Esophagus (tissue), 2 donors: ENCODE measurements at regions not wholly inside any gene's neighbourhood (a gene's known extent, or its start where the extent isn't known, plus 50 kb on each side); places are given as distances from the start of the nearest gene placed in this dataset.

ENCODE experiments used
- H3K27ac ChIP-seq, 2 donors: one replicate each; pipeline ENCODE4 v1.5.1; 2013; ENCODE audit warnings: low read depth in 2 of 2, mild to moderate bottlenecking in 2 of 2, inconsistent platforms in 1 of 2, low read length in 1 of 2, moderate library complexity in 1 of 2
- H3K27me3 ChIP-seq, 2 donors: one replicate each; pipeline ENCODE4 v1.6.1; 2013; ENCODE audit warnings: low read length in 2 of 2, control low read depth in 1 of 2, mild to moderate bottlenecking in 1 of 2; ENCODE audit not compliant: insufficient read depth in 2 of 2, control insufficient read depth in 1 of 2
- H3K36me3 ChIP-seq, 2 donors: one replicate each; pipeline ENCODE4 v1.6.1; 2013; ENCODE audit warnings: low read length in 1 of 2; ENCODE audit not compliant: control insufficient read depth in 2 of 2, insufficient read depth in 2 of 2
- H3K4me1 ChIP-seq, 2 donors: one replicate each; pipeline ENCODE4 v1.6.1; 2013; ENCODE audit warnings: low read length in 1 of 2; ENCODE audit not compliant: control insufficient read depth in 2 of 2, insufficient read depth in 2 of 2
- H3K4me3 ChIP-seq, 2 donors: one replicate each; pipeline ENCODE4 v1.5.1; 2013; ENCODE audit warnings: low read length in 2 of 2, mild to moderate bottlenecking in 2 of 2, low read depth in 1 of 2, moderate library complexity in 1 of 2
- H3K9me3 ChIP-seq, 2 donors: one replicate each; pipeline ENCODE4 v1.6.1; 2013; ENCODE audit warnings: mild to moderate bottlenecking in 2 of 2, low read depth in 1 of 2, low read length in 1 of 2, moderate library complexity in 1 of 2; ENCODE audit not compliant: control insufficient read depth in 2 of 2, insufficient read depth in 1 of 2
- WGBS, 2 donors: extraction: QIAGEN DNeasy Blood & Tissue Kit; methylation state at CpG; one replicate each; pipeline ENCODE4 v1.1.7; 2013; 5-methylcytosine and 5-hydroxymethylcytosine counted together
- donor health status: healthy with polysubstance abuse.
- donor health status: Bipolar disorder and iron deficiency.

- no peaks in the 10 kb centered on the region for H3K4me1 ChIP-seq
- 55 to 66% methylated on average over 2 of the region's 2 CpGs for WGBS, 2 donors
- peaks cover 0 to 3% of the 10 kb centered on the region in 2 donors for H3K9me3 ChIP-seq
- no peak overlapping the region for H3K4me3 ChIP-seq
- H3K27me3 ChIP-seq, result no peaks in the 10 kb centered on the region
- no peak overlapping the region for H3K27ac ChIP-seq
- no peaks in the 10 kb centered on the region for H3K36me3 ChIP-seq
These were observed 102.4 kb downstream of the EFNB2 start for GRCh38 chr13:106433066-106433465.

- H3K36me3 ChIP-seq, result no peaks in the 10 kb centered on the region
- H3K27me3 ChIP-seq, result no peaks in the 10 kb centered on the region
- 66 to 69% methylated on average over 3 of the region's 3 CpGs for WGBS, 2 donors
- H3K27ac ChIP-seq, result no peak overlapping the region
- H3K9me3 ChIP-seq, result peaks cover 0 to 3% of the 10 kb centered on the region in 2 donors
- H3K4me3 ChIP-seq, result no peak overlapping the region
- H3K4me1 ChIP-seq, result no peaks in the 10 kb centered on the region
These were observed 102.8 kb downstream of the EFNB2 start for GRCh38 chr13:106432636-106433035.

- no peaks in the 10 kb centered on the region for H3K27me3 ChIP-seq
- H3K9me3 ChIP-seq, result no peaks in the 10 kb centered on the region
- no peaks in the 10 kb centered on the region for H3K36me3 ChIP-seq
- H3K4me3 ChIP-seq, result no peak overlapping the region
- H3K4me1 ChIP-seq, result no peaks in the 10 kb centered on the region
- H3K27ac ChIP-seq, result no peak overlapping the region
- WGBS, 2 donors, result 83% methylated on average over 4 of the region's 4 CpGs
These were observed 108.6 kb downstream of the EFNB2 start for GRCh38 chr13:106426909-106427308.

- 87 to 89% methylated on average over 17 of the region's 17 CpGs for WGBS, 2 donors
- no peaks in the 10 kb centered on the region for H3K4me1 ChIP-seq
- no peak overlapping the region for H3K4me3 ChIP-seq
- no peaks in the 10 kb centered on the region for H3K9me3 ChIP-seq
- H3K36me3 ChIP-seq, result no peaks in the 10 kb centered on the region
- H3K27ac ChIP-seq, result no peak overlapping the region
- no peaks in the 10 kb centered on the region for H3K27me3 ChIP-seq
These were observed 109.8 kb downstream of the EFNB2 start for GRCh38 chr13:106425661-106426060.

GRCh38 chr13:106424805-106425204 lies 110.7 kb downstream of the EFNB2 start:
- Histone ChIP-seq H3K27me3 (no peaks in the 10 kb centered on the region), H3K9me3 (no peaks in the 10 kb centered on the region), H3K36me3 (no peaks in the 10 kb centered on the region), H3K27ac (no peak overlapping the region), H3K4me1 (no peaks in the 10 kb centered on the region), H3K4me3 (no peak overlapping the region)
- WGBS, 2 donors, result 35 to 48% methylated on average over 1 of the region's 1 CpG

GRCh38 chr13:106423530-106423929 lies 111.9 kb downstream of the EFNB2 start:
- 75 to 78% methylated on average over 7 of the region's 7 CpGs for WGBS, 2 donors
- H3K4me1 ChIP-seq, result no peaks in the 10 kb centered on the region
- H3K27me3 ChIP-seq, result no peaks in the 10 kb centered on the region
- H3K9me3 ChIP-seq, result no peaks in the 10 kb centered on the region
- H3K4me3 ChIP-seq, result no peak overlapping the region
- no peak overlapping the region for H3K27ac ChIP-seq
- no peaks in the 10 kb centered on the region for H3K36me3 ChIP-seq

- 69% methylated on average over 4 of the region's 4 CpGs for WGBS, 2 donors
These were observed 116.9 kb downstream of the EFNB2 start for GRCh38 chr13:106418556-106418955.

GRCh38 chr13:106417467-106418110 lies 117.9 kb downstream of the EFNB2 start:
- H3K36me3 ChIP-seq, result no peaks in the 10 kb centered on the region
- no peaks in the 10 kb centered on the region for H3K4me1 ChIP-seq
- no peak overlapping the region for H3K27ac ChIP-seq
- 55 to 71% methylated on average over 16 of the region's 16 CpGs for WGBS, 2 donors
- no peak overlapping the region for H3K4me3 ChIP-seq
- no peaks in the 10 kb centered on the region for H3K27me3 ChIP-seq
- H3K9me3 ChIP-seq, result no peaks in the 10 kb centered on the region

More at GRCh38 chr13:106418556-106418955, 116.9 kb downstream of the EFNB2 start:
- Histone ChIP-seq H3K9me3 (no peaks in the 10 kb centered on the region), H3K27ac (no peak overlapping the region), H3K36me3 (no peaks in the 10 kb centered on the region), H3K27me3 (no peaks in the 10 kb centered on the region), H3K4me3 (no peak overlapping the region), H3K4me1 (no peaks in the 10 kb centered on the region)

GRCh38 chr13:106416645-106417044 lies 118.8 kb downstream of the EFNB2 start:
- no peak overlapping the region for H3K27ac ChIP-seq
- WGBS, 2 donors, result 90 to 93% methylated on average over 3 of the region's 3 CpGs
- H3K4me1 ChIP-seq, result no peaks in the 10 kb centered on the region
- no peak overlapping the region for H3K4me3 ChIP-seq
- H3K9me3 ChIP-seq, result no peaks in the 10 kb centered on the region
- H3K36me3 ChIP-seq, result no peaks in the 10 kb centered on the region
- H3K27me3 ChIP-seq, result no peaks in the 10 kb centered on the region

GRCh38 chr13:106415971-106416370 lies 119.5 kb downstream of the EFNB2 start:
- Histone ChIP-seq H3K27ac (no peak overlapping the region), H3K4me1 (no peaks in the 10 kb centered on the region), H3K36me3 (no peaks in the 10 kb centered on the region), H3K4me3 (no peak overlapping the region), H3K9me3 (no peaks in the 10 kb centered on the region), H3K27me3 (no peaks in the 10 kb centered on the region)
- 63 to 76% methylated on average over 1 of the region's 1 CpG for WGBS, 2 donors
